ENCODE measurements at regions not wholly inside any gene's neighbourhood (a gene's known extent, or its start where the extent isn't known, plus 50 kb on each side); places are given as distances from the start of the nearest gene placed in this dataset.
A peak's percentile ranks its signal among the peaks of the same experiment; 100 is the strongest.

- no peak for FAIRE-seq
- Histone ChIP-seq H3K27me3 (ENCODE audit: control insufficient read depth in 3 of 3, insufficient read depth in 3 of 3, low read length in 3 of 3) (peaks cover 0 to 3% (median 0%) of the 10 kb centered on the region in 3 donors), H3K4me3 (ENCODE audit: low read depth in 1 of 3, low read length in 3 of 3) (no peak overlapping the region), H3K36me3 (ENCODE audit: control insufficient read depth in 3 of 3, insufficient read depth in 2 of 3, low read depth in 1 of 3, low read length in 3 of 3) (no peaks in the 10 kb centered on the region), H3K27ac (ENCODE audit: low read depth in 1 of 3, low read length in 2 of 3) (no peak overlapping the region), H3K9me3 (ENCODE audit: control insufficient read depth in 2 of 2, insufficient read depth in 1 of 2, low read depth in 1 of 2, low read length in 1 of 2) (no peaks in the 10 kb centered on the region), H3K4me1 (ENCODE audit: control insufficient read depth in 3 of 3, insufficient read depth in 2 of 3, low read depth in 1 of 3, low read length in 2 of 3) (no peaks in the 10 kb centered on the region)
- WGBS, 3 donors, result 54 to 65% (median 60%) methylated on average over 5 of the region's 5 CpGs
- no peak for DNase-seq
Observed at GRCh38 chr20:21573259-21573658, 59.4 kb upstream of the NKX2-2 start.

- no peaks in the 10 kb centered on the region for H3K9me3 ChIP-seq (ENCODE audit: control insufficient read depth in 2 of 2, insufficient read depth in 1 of 2, low read depth in 1 of 2, low read length in 1 of 2)
- FAIRE-seq, result peak; percentile 71
- no peak overlapping the region for H3K4me3 ChIP-seq (ENCODE audit: low read depth in 1 of 3, low read length in 3 of 3)
- peak; percentile 10 to 15 for DNase-seq
- no peaks in the 10 kb centered on the region for H3K4me1 ChIP-seq (ENCODE audit: control insufficient read depth in 3 of 3, insufficient read depth in 2 of 3, low read depth in 1 of 3, low read length in 2 of 3)
- H3K36me3 ChIP-seq (ENCODE audit: control insufficient read depth in 3 of 3, insufficient read depth in 2 of 3, low read depth in 1 of 3, low read length in 3 of 3), result no peaks in the 10 kb centered on the region
- no peak overlapping the region for H3K27ac ChIP-seq (ENCODE audit: low read depth in 1 of 3, low read length in 2 of 3)
- H3K27me3 ChIP-seq (ENCODE audit: control insufficient read depth in 3 of 3, insufficient read depth in 3 of 3, low read length in 3 of 3), result peaks cover 0 to 3% (median 0%) of the 10 kb centered on the region in 3 donors
- 34 to 35% (median 34%) methylated on average over 15 of the region's 15 CpGs for WGBS, 3 donors
Observed at GRCh38 chr20:21571841-21572690, 58.2 kb upstream of the NKX2-2 start.

- no peak overlapping the region for H3K27ac ChIP-seq (ENCODE audit: low read depth in 1 of 3, low read length in 2 of 3)
- DNase-seq, result no peak
- H3K4me1 ChIP-seq (ENCODE audit: control insufficient read depth in 3 of 3, insufficient read depth in 2 of 3, low read depth in 1 of 3, low read length in 2 of 3), result no peaks in the 10 kb centered on the region
- H3K9me3 ChIP-seq (ENCODE audit: control insufficient read depth in 2 of 2, insufficient read depth in 1 of 2, low read depth in 1 of 2, low read length in 1 of 2), result no peaks in the 10 kb centered on the region
- peaks cover 0 to 1% (median 0%) of the 10 kb centered on the region in 3 donors for H3K27me3 ChIP-seq (ENCODE audit: control insufficient read depth in 3 of 3, insufficient read depth in 3 of 3, low read length in 3 of 3)
- no peak overlapping the region for H3K4me3 ChIP-seq (ENCODE audit: low read depth in 1 of 3, low read length in 3 of 3)
- 63 to 78% (median 77%) methylated on average over 7 of the region's 7 CpGs for WGBS, 3 donors
- no peak for FAIRE-seq
- no peaks in the 10 kb centered on the region for H3K36me3 ChIP-seq (ENCODE audit: control insufficient read depth in 3 of 3, insufficient read depth in 2 of 3, low read depth in 1 of 3, low read length in 3 of 3)
Observed at GRCh38 chr20:21570285-21570992, 56.6 kb upstream of the NKX2-2 start.

- H3K27me3 ChIP-seq (ENCODE audit: control insufficient read depth in 3 of 3, insufficient read depth in 3 of 3, low read length in 3 of 3), result peaks cover 0 to 1% (median 0%) of the 10 kb centered on the region in 3 donors
- no peaks in the 10 kb centered on the region for H3K9me3 ChIP-seq (ENCODE audit: control insufficient read depth in 2 of 2, insufficient read depth in 1 of 2, low read depth in 1 of 2, low read length in 1 of 2)
- 72 to 81% (median 75%) methylated on average over 3 of the region's 3 CpGs for WGBS, 3 donors
- FAIRE-seq, result no peak
- H3K36me3 ChIP-seq (ENCODE audit: control insufficient read depth in 3 of 3, insufficient read depth in 2 of 3, low read depth in 1 of 3, low read length in 3 of 3), result no peaks in the 10 kb centered on the region
- no peak for DNase-seq
- H3K27ac ChIP-seq (ENCODE audit: low read depth in 1 of 3, low read length in 2 of 3), result no peak overlapping the region
- H3K4me1 ChIP-seq (ENCODE audit: control insufficient read depth in 3 of 3, insufficient read depth in 2 of 3, low read depth in 1 of 3, low read length in 2 of 3), result no peaks in the 10 kb centered on the region
- no peak overlapping the region for H3K4me3 ChIP-seq (ENCODE audit: low read depth in 1 of 3, low read length in 3 of 3)
Observed at GRCh38 chr20:21569586-21569985, 55.7 kb upstream of the NKX2-2 start.

GRCh38 chr20:21564127-21564773 lies 50.4 kb upstream of the NKX2-2 start:
- FAIRE-seq, result no peak

More at GRCh38 chr20:21564127-21564773, 50.4 kb upstream of the NKX2-2 start:
- 54 to 75% (median 68%) methylated on average over 15 of the region's 15 CpGs for WGBS, 3 donors
- H3K4me3 ChIP-seq (ENCODE audit: low read depth in 1 of 3, low read length in 3 of 3), result no peak overlapping the region
- no peaks in the 10 kb centered on the region for H3K9me3 ChIP-seq (ENCODE audit: control insufficient read depth in 2 of 2, insufficient read depth in 1 of 2, low read depth in 1 of 2, low read length in 1 of 2)
- no peaks in the 10 kb centered on the region for H3K36me3 ChIP-seq (ENCODE audit: control insufficient read depth in 3 of 3, insufficient read depth in 2 of 3, low read depth in 1 of 3, low read length in 3 of 3)
- peak in 1 of 2 donors; percentile 6 for DNase-seq
- H3K4me1 ChIP-seq (ENCODE audit: control insufficient read depth in 3 of 3, insufficient read depth in 2 of 3, low read depth in 1 of 3, low read length in 2 of 3), result no peaks in the 10 kb centered on the region
- H3K27me3 ChIP-seq (ENCODE audit: control insufficient read depth in 3 of 3, insufficient read depth in 3 of 3, low read length in 3 of 3), result peaks cover 0 to 8% (median 0%) of the 10 kb centered on the region in 3 donors
- no peak overlapping the region for H3K27ac ChIP-seq (ENCODE audit: low read depth in 1 of 3, low read length in 2 of 3)

All from small intestine (tissue), 7 donors.